Loucy (cell line): ENCODE measurements at regions not wholly inside any gene's neighbourhood (a gene's known extent, or its start where the extent isn't known, plus 50 kb on each side); places are given as distances from the start of the nearest gene placed in this dataset.

Experiments
- CTCF ChIP-seq: fragments of 200-600 bp; sonication (generic); conservative IDR thresholded peaks from 2 replicates; pipeline ENCODE4 v1.5.1; 2014; ENCODE audit warnings: mild to moderate bottlenecking, antibody characterized with exemption, low read length
- EZH2phosphoT487 ChIP-seq: fragments of 200-600 bp; IDR thresholded peaks from 2 replicates; pipeline ENCODE4 v1.6.1; 2018; ENCODE audit warnings: antibody characterized with exemption, mild to moderate bottlenecking, moderate library complexity, borderline replicate concordance

- TF ChIP-seq CTCF (no peak), EZH2phosphoT487 (no peak)
Observed at GRCh38 chr6:19128701-19129100, 708.5 kb upstream of the ID4 start.
